Activated naive CD4-positive, alpha-beta T cell treated with anti-CD3 and anti-CD28 coated beads, Interleukin-2, amount 50 U/mL, for 24 hours (primary cell): ENCODE measurements at regions not wholly inside any gene's neighbourhood (a gene's known extent, or its start where the extent isn't known, plus 50 kb on each side); places are given as distances from the start of the nearest gene placed in this dataset.

Experiments used
- H3K27ac Mint-ChIP-seq: one replicate; pipeline ENCODE4 v1.8.0; 2021; ENCODE audit warnings: mild to moderate bottlenecking, mixed read lengths
- H3K27me3 Mint-ChIP-seq: one replicate; pipeline ENCODE4 v1.8.0; 2021; ENCODE audit warnings: mixed read lengths
- H3K36me3 Mint-ChIP-seq: one replicate; pipeline ENCODE4 v1.8.0; 2021; ENCODE audit warnings: mixed read lengths
- H3K4me1 Mint-ChIP-seq: one replicate; pipeline ENCODE4 v1.8.0; 2021; ENCODE audit warnings: mixed read lengths
- H3K4me3 Mint-ChIP-seq: one replicate; pipeline ENCODE4 v1.8.0; 2021; ENCODE audit warnings: mild to moderate bottlenecking, mixed read lengths
- H3K9me3 Mint-ChIP-seq: one replicate; pipeline ENCODE4 v1.8.0; 2021; ENCODE audit warnings: mixed read lengths

DNA sequence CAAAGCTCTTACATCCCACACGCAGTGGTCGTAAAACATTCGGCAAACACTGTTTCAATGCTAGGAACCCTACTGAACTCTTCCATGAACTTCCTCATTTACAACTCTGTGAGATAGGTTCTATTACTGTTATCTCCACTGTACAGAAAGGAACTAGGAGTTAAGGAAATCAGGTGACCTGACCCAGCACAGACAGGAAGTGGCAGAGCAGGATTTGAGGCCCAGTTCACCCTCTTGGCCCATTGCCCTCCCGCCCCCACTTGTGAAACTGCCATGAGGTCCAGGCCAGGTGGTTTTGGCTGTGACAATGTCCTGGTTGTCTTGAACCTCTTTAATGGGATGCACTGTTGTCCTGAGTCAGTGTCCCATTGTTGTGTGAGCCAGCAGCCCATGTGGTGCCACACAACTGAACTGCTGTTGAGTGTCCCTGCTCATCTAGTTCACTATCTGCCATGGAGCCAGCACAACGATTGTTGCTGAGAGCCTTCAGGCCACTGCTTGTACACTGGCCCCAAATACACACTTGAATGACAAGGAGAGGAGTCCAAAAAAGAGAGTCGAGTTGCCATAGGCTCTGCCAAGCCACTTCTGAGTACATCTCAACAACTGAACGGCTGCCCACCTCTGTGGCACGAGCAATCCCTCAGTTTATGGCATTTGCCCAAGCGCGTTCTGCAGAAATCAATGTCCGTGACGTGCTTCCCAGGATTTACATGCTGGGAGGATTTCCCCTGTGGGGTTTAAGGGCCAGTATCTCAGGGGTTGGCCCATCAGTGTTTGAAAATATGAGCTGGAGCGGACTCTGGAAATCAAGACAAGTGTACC is 484.6 kb downstream of the TSHZ3 start:
- no peak overlapping the region for H3K27ac Mint-ChIP-seq

DNA sequence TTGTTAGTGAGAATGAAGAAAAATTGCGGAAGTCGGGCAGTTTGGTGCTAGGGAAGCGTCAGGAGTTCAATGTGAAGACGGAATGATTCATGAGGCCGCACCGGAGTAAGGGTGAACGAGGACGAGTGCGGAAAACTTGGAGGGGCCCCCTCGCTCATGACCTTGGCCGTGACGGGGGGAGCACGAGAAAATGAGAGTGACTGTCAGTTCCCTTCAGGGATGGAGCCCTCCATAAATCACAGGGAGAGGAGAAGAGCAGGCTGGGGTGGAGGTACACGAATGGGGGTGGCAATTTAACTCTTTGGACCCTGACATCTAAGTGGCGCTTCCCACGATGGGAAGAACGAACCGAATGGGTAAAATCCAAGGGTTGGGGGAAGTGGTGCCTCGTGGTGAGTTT is 486.4 kb downstream of the TSHZ3 start:
- Mint-ChIP-seq H3K36me3 (no peaks in the 10 kb centered on the region), H3K27me3 (peaks cover 3% of the 10 kb centered on the region), H3K4me3 (no peak overlapping the region), H3K4me1 (no peaks in the 10 kb centered on the region), H3K27ac (no peak overlapping the region), H3K9me3 (no peaks in the 10 kb centered on the region)

More for the DNA sequence above, 484.6 kb downstream of the TSHZ3 start:
- Mint-ChIP-seq H3K9me3 (no peaks in the 10 kb centered on the region), H3K36me3 (no peaks in the 10 kb centered on the region), H3K4me3 (no peak overlapping the region), H3K4me1 (no peaks in the 10 kb centered on the region), H3K27me3 (peaks cover 3% of the 10 kb centered on the region)

DNA sequence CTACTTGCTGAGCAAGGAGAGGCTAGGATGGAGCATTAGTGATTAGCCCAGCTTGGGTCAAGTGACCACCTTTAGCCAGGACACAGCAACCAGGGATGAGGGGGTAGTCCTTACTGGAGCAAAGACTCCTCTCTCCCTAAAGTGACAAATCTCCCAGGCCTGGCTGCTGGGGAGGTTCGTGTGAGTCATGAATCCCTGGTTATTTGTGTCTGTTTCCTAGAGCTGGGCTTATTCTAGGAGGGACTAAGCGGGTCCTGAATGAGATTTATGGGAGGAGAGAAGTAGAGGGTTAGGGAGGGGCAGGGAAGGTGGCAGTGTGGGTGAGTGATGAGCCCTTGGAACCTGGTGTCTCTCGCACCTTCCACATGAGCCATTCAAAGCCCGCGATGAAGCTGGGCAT is 487.3 kb downstream of the TSHZ3 start:
- no peaks in the 10 kb centered on the region for H3K36me3 Mint-ChIP-seq
- H3K4me1 Mint-ChIP-seq, result no peaks in the 10 kb centered on the region
- H3K4me3 Mint-ChIP-seq, result no peak overlapping the region
- H3K27ac Mint-ChIP-seq, result no peak overlapping the region
- H3K9me3 Mint-ChIP-seq, result no peaks in the 10 kb centered on the region
- H3K27me3 Mint-ChIP-seq, result peaks cover 3% of the 10 kb centered on the region

DNA sequence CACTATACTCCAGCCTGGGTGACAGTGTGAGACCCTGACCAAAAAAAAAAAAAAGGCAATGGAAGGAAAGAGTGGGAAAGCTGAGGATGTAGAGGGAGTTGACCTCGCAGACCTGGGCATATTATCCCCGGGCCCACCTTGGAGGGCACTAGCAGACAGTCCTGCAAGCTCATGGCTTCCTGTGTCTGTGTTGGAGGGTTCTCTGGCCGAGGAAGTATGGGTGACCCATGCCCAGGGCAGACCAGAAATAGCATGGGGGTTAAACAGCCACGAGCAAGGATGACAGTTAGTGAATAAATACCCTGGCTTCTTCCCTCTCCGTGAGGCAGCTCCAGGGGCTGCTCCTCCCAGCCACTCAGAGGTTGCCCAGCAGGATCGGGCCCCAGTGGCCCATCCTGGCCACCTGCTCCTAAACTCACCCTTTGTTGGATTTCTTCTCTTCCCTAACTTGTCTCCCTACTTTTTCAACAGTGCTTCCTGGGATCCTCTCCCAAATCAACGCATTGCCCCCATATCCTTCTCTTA is 485.8 kb downstream of the ZNF536 start:
- no peaks in the 10 kb centered on the region for H3K4me1 Mint-ChIP-seq
- no peak overlapping the region for H3K4me3 Mint-ChIP-seq
- no peaks in the 10 kb centered on the region for H3K36me3 Mint-ChIP-seq
- H3K9me3 Mint-ChIP-seq, result no peaks in the 10 kb centered on the region
- peaks cover 3% of the 10 kb centered on the region for H3K27me3 Mint-ChIP-seq
- H3K27ac Mint-ChIP-seq, result no peak overlapping the region

DNA sequence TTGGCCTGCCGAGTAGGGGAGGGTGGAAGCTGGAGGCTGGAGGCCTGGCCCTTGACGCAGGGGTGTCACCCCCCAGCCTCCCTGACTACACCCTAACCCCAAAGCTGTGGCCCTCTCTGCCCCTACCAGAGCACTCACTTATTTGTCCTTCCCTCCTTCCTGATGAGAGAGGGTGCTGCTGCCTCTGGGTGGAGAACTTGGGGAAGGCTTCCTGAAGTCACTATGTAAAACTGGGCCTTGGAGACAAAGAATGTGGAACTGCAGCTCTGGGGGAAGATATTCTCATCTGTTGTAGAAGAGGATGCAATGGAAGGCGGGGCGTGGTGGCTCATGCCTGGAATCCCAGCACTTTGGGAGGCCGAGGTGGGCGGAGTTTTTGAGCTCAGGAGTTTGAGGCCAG is 485.2 kb downstream of the ZNF536 start:
- H3K27ac Mint-ChIP-seq, result no peak overlapping the region
- peaks cover 3% of the 10 kb centered on the region for H3K27me3 Mint-ChIP-seq
- no peaks in the 10 kb centered on the region for H3K36me3 Mint-ChIP-seq
- H3K4me3 Mint-ChIP-seq, result no peak overlapping the region
- H3K4me1 Mint-ChIP-seq, result no peaks in the 10 kb centered on the region
- no peaks in the 10 kb centered on the region for H3K9me3 Mint-ChIP-seq

DNA sequence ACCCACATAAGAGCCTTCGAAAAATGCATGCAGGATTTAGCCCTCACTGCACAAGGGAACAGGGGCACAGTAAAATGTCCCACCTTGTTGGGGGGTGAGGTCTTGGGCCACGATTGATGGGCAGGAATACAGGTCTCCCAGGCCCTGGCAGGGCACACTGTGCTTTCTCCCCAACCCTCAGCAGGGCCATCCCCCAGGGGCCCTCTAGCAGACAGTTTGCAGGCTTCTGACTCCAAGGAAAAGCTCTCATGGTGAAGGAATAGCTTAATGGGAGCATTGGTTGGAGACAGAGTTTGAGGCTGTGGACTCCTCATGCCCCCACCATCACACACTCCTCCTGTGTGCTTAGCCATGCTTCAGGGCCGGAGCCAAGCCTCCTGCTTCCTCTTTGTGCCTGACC is 484.6 kb downstream of the ZNF536 start:
- peaks cover under 1% of the 10 kb centered on the region for H3K27me3 Mint-ChIP-seq

DNA sequence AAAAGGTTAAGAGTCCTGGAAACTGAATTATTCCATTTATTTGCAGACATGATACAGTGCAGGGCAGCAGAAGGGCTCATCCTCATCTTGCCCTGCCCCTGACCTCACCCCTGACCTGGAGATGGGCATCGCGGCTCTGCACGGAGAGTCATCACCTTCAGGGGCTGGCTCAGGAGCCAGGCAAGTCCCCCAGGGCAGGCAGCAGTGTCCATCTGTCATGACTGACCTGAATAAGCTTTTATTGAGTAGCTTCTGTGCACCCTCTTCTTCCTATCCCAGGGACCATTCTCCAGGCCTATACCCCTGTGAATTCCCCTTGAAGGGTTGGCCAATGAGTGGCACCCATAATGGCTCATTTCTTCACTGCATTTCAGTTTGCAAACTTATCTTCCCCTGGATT is 484.2 kb downstream of the ZNF536 start:
- H3K4me1 Mint-ChIP-seq, result no peaks in the 10 kb centered on the region
- H3K9me3 Mint-ChIP-seq, result no peaks in the 10 kb centered on the region
- no peaks in the 10 kb centered on the region for H3K27me3 Mint-ChIP-seq
- H3K27ac Mint-ChIP-seq, result no peak overlapping the region
- no peak overlapping the region for H3K4me3 Mint-ChIP-seq
- H3K36me3 Mint-ChIP-seq, result no peaks in the 10 kb centered on the region

More for the DNA sequence above, 484.6 kb downstream of the ZNF536 start:
- Mint-ChIP-seq H3K27ac (no peak overlapping the region), H3K4me3 (no peak overlapping the region), H3K36me3 (no peaks in the 10 kb centered on the region), H3K9me3 (no peaks in the 10 kb centered on the region), H3K4me1 (no peaks in the 10 kb centered on the region)

DNA sequence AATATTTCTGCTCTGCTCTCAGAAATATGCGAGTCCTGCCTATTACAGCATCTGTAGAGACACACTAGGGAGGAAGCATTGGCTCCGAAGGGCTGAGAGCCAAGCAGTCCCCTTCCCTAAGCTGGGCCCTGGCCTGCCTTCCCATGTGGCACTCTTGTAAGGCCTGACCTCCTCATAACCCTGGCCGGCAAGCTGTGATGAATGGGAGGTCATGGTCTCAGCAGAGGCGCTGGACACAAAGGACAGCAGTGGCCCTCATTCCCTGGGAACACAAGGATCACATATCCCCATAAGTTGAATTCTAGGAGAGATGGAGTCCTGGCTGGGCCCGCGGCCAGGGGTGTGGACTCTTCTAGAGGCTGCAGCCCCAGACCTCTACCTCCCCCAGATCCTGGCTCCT is 483.3 kb downstream of the ZNF536 start:
- no peaks in the 10 kb centered on the region for H3K4me1 Mint-ChIP-seq
- H3K9me3 Mint-ChIP-seq, result no peaks in the 10 kb centered on the region
- no peak overlapping the region for H3K4me3 Mint-ChIP-seq
- H3K27ac Mint-ChIP-seq, result no peak overlapping the region
- H3K27me3 Mint-ChIP-seq, result no peaks in the 10 kb centered on the region
- H3K36me3 Mint-ChIP-seq, result no peaks in the 10 kb centered on the region

DNA sequence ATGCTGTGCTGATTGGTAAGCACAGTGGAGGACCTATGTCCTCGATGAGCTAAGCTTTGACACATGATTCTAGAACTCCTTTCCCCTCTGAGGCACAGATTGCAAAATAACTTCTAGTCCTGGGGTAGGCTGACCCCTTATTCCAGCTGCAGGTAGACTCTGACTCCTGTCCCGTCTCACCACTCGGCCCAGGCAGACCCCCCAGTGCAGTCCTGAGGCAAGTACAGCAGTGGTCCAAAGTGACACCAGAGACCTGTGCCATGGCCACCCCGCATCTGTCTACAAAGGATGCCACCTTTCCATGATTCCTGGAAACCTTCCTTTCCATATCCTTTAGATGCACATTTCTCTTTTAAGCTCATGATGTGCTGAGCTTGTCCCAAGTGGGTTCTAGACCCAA is 482.5 kb downstream of the ZNF536 start:
- H3K4me3 Mint-ChIP-seq, result no peak overlapping the region

DNA sequence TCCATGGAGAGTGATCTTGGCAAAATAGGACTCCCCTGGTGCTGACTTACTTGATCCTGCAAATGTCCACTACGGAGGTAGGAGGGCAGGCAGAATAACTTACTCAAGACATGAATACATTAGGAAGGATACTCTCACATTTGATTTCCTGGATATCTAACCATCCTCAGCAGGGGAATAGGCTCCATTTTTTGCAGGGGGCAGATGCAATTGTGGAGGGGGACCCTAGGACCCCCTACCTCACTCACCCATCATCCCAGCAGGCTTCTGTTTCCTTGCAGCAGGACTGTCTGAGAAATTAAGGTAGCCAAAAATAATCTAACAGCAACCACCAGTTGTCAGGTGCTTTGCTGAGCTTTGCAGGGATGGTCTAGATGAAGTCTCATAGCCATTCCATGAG is 482.0 kb downstream of the ZNF536 start:
- H3K4me1 Mint-ChIP-seq, result no peaks in the 10 kb centered on the region
- no peaks in the 10 kb centered on the region for H3K36me3 Mint-ChIP-seq
- H3K27me3 Mint-ChIP-seq, result no peaks in the 10 kb centered on the region
- no peak overlapping the region for H3K4me3 Mint-ChIP-seq
- H3K9me3 Mint-ChIP-seq, result no peaks in the 10 kb centered on the region
- H3K27ac Mint-ChIP-seq, result no peak overlapping the region

More for the DNA sequence above, 482.5 kb downstream of the ZNF536 start:
- no peak overlapping the region for H3K27ac Mint-ChIP-seq
- H3K9me3 Mint-ChIP-seq, result no peaks in the 10 kb centered on the region
- no peaks in the 10 kb centered on the region for H3K4me1 Mint-ChIP-seq
- H3K27me3 Mint-ChIP-seq, result no peaks in the 10 kb centered on the region
- H3K36me3 Mint-ChIP-seq, result no peaks in the 10 kb centered on the region

DNA sequence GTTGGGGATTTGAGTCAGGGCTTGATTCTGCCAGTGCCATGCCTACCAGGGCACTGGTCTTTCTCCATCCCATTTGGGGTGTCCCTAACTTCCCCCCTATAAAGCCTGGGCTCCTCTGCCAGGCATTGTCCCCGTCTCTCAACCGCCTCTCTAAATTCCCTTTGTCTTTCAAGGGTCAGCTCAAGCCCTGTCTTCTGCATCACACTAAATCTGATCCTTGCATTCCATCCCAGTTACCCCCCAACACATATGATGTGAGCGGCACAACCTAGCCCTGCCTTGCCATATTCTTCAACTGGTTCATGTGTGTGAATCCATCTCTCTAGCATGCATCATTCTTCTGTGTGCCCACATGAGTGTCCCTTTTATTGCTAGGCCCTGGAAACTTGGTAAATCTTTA is 480.9 kb downstream of the ZNF536 start:
- Mint-ChIP-seq H3K4me1 (no peaks in the 10 kb centered on the region), H3K36me3 (no peaks in the 10 kb centered on the region), H3K9me3 (no peaks in the 10 kb centered on the region), H3K27ac (no peak overlapping the region), H3K4me3 (no peak overlapping the region), H3K27me3 (no peaks in the 10 kb centered on the region)

DNA sequence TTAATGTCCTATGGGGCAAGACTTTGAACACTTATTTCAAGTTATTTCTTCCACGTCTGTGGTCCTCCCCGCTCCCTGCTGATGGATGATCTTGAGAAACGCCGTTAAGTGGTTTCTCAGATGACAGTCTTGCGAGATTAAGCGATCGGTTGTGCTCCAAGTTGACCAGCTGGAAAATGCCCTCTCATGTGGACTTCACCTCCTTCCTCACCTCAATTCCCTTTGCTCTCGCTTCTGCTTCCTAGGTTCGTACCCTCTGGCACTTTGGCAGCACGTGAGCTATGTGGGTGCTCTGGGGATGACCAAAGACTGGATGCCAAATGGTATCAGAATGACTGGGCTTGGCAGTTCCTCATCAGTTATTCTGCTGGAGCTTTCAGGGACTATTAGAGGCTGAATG is 480.0 kb downstream of the ZNF536 start:
- H3K9me3 Mint-ChIP-seq, result no peaks in the 10 kb centered on the region
- H3K36me3 Mint-ChIP-seq, result no peaks in the 10 kb centered on the region
- no peaks in the 10 kb centered on the region for H3K27me3 Mint-ChIP-seq
- no peak overlapping the region for H3K4me3 Mint-ChIP-seq
- H3K4me1 Mint-ChIP-seq, result no peaks in the 10 kb centered on the region
- no peak overlapping the region for H3K27ac Mint-ChIP-seq

DNA sequence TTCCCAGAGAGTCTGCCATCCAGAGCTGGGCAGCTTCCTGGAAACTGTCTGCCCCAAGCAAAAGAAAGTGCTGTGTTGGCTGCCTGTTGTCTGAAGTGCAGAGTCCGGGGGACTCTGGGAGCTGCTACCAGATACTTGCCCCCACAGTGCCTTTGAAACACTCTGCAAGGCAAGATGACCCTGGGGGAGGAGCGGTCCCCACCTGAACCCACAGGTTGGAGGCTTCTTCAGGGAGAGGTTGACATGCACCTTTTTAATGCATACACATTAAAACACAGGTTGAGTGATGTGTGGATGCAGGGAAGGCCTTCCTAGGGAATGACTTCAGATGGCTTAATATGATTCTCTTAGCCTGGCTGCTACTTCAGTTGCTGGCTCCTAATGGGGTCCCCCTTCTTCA is 479.5 kb downstream of the ZNF536 start:
- Mint-ChIP-seq H3K27ac (no peak overlapping the region), H3K36me3 (no peaks in the 10 kb centered on the region), H3K9me3 (no peaks in the 10 kb centered on the region), H3K27me3 (no peaks in the 10 kb centered on the region), H3K4me3 (no peak overlapping the region), H3K4me1 (no peaks in the 10 kb centered on the region)

DNA sequence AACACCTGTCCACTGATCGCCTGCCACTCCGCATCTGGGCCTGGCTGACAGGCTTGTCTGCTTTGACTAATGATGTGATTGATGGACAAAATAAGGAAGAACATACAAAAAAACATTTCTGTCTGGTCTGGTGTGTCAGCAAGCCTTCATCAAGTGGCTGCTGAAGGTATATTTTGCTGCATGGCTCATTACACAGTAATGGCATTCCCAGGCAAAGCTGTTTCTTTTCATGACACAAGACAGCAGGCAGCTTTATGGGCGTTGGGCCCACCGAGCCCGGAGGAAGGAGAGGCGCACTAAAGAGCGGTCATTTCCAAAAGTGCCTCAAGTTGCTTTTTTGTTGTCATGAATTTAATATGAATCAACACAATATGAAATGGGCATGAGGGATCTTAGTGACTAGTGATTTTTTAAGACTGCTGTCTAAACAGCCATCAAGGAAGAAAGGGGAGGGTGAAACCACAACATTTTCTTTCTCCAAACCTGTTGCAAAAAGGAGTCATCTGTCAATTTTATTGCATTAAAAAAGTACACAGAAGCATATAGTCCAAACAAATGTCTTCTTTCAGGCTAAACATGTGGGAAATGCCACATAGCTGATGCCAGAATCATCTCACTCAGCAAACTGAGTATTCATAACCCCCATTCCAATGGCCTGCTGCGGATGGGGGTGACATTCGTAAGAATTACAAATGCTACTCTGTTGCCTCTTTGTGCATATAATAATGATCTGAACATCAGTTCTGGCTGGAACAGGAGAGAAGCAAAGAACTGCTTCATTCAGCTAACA is 476.6 kb downstream of the ZNF536 start:
- Mint-ChIP-seq H3K4me1 (no peaks in the 10 kb centered on the region), H3K27ac (no peak overlapping the region), H3K4me3 (no peak overlapping the region), H3K36me3 (no peaks in the 10 kb centered on the region), H3K9me3 (no peaks in the 10 kb centered on the region), H3K27me3 (no peaks in the 10 kb centered on the region)

DNA sequence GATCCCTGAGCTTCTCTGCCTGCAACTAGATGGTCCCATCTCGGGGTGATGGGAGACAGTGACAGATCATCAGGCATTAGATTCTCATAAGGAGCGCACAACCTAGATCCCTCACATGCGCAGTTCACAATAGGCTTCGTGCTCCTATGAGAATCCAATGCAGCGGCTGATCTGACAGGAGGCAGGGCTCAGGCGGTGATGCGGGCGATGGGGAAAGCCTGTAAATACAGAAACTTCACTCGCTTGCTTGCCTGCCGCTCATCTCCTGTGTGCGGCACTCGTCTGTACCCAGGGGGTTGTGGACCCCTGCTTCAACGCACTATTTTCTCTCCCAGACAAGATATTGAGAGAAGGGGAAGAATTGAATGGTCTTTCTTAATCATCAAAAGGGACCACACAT is 473.9 kb downstream of the ZNF536 start:
- no peaks in the 10 kb centered on the region for H3K27me3 Mint-ChIP-seq
- H3K9me3 Mint-ChIP-seq, result no peaks in the 10 kb centered on the region
- H3K4me3 Mint-ChIP-seq, result no peak overlapping the region
- no peak overlapping the region for H3K27ac Mint-ChIP-seq
- no peaks in the 10 kb centered on the region for H3K4me1 Mint-ChIP-seq
- H3K36me3 Mint-ChIP-seq, result no peaks in the 10 kb centered on the region

DNA sequence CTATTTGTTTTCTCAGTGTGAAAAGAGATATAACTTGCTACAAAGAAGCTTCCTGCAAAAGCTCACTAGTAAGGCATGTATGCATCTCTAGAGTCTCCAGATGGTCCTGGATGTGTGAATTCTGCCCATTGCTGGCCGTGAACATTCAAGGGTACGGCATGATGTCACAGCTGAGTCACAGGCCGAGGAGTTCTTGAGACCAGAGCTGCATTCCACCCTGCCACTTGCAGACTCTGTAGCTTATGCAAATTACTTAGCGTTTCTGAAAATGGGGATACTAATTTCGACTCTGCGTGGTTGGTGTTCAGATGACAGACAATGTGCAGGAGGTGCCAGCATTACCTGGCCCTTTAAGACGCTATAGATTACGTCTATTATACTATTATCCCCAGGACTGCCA is 470.7 kb downstream of the ZNF536 start:
- Mint-ChIP-seq H3K36me3 (no peaks in the 10 kb centered on the region), H3K27ac (no peak overlapping the region), H3K4me1 (no peaks in the 10 kb centered on the region), H3K9me3 (no peaks in the 10 kb centered on the region), H3K4me3 (no peak overlapping the region), H3K27me3 (no peaks in the 10 kb centered on the region)
